Activated CD4-positive, alpha-beta T cell treated with anti-CD3 and anti-CD28 coated beads for 36 hours (primary cell): ENCODE measurements at regions not wholly inside any gene's neighbourhood (a gene's known extent, or its start where the extent isn't known, plus 50 kb on each side); places are given as distances from the start of the nearest gene placed in this dataset.

Experiments used
- ATAC-seq: fragments of 200-7000 bp; cut with Tn5 transposase; one replicate; pipeline ENCODE4 v1.10.0; 2021; ENCODE audit warnings: mild to moderate bottlenecking, moderate library complexity
- CTCF ChIA-PET: fragments of 350-600 bp; sonication (Branson Sonifier 250); formaldehyde crosslinking; loops from one replicate; lab custom pipeline; 2021; ENCODE audit warnings: antibody characterized with exemption; lab: Charles Lee
- POLR2A ChIA-PET: fragments of 350-600 bp; sonication (Branson Sonifier 250); formaldehyde crosslinking; loops from one replicate; lab custom pipeline; 2021; ENCODE audit warnings: antibody characterized with exemption, inconsistent platforms; lab: Charles Lee
- DNase-seq: peaks from one replicate; pipeline ENCODE4 v3.0.0-alpha.2; 2020
- H3K27ac Mint-ChIP-seq: one replicate; pipeline ENCODE4 v1.8.0; 2021; ENCODE audit warnings: mixed read lengths
- H3K27me3 Mint-ChIP-seq: one replicate; pipeline ENCODE4 v1.8.0; 2021; ENCODE audit warnings: mixed read lengths
- H3K36me3 Mint-ChIP-seq: one replicate; pipeline ENCODE4 v1.8.0; 2021; ENCODE audit warnings: low read depth, mixed read lengths
- H3K4me1 Mint-ChIP-seq: one replicate; pipeline ENCODE4 v1.8.0; 2021; ENCODE audit warnings: mixed read lengths
- H3K4me3 Mint-ChIP-seq: one replicate; pipeline ENCODE4 v1.8.0; 2021; ENCODE audit warnings: mild to moderate bottlenecking, moderate library complexity, mixed read lengths
- H3K9me3 Mint-ChIP-seq: one replicate; pipeline ENCODE4 v1.8.0; 2021; ENCODE audit warnings: low read depth, mixed read lengths
- intact Hi-C, 2 experiments: fragments of 100-400 bp; cut with DNase I in 1 of 2; cut with micrococcal nuclease in 1 of 2; formaldehyde crosslinking; loops; one replicate each; pipeline versions ENCODE4 v1.14.2 to v1.15.1; 2022 to 2024; cut with DNase I, micrococcal nuclease

DNA sequence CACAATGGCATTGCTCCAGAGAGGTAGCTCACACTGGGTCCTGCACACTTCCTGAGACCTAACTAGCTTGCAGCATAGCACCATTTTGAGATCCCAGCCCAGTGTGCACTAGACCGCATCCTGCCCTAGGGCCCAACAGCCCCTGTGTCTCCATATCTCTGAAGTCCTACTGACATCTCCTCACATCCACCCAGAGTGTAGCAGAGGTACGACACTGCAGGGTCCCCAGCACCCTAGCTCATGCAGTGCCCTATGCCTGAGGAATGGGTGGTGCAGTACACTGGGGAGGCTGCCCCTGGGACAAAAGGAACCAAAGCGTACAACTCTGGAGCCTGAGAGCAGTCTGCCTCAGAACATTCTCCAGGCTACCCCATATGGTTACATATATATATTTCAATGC, 111.4 kb upstream of the DEPDC1 start:
- DNase-seq (no peak), ATAC-seq (no peak)
- no peaks in the 10 kb centered on the region for H3K36me3 Mint-ChIP-seq
- H3K9me3 Mint-ChIP-seq: peaks cover 7% of the 10 kb centered on the region
- H3K4me3 Mint-ChIP-seq: no peak overlapping the region
- intact Hi-C loops: no loop called here
- no peak overlapping the region for H3K27ac Mint-ChIP-seq
- ChIA-PET POLR2A (no interaction called here), CTCF (no interaction called here)
- no peaks in the 10 kb centered on the region for H3K4me1 Mint-ChIP-seq
- no peaks in the 10 kb centered on the region for H3K27me3 Mint-ChIP-seq

DNA sequence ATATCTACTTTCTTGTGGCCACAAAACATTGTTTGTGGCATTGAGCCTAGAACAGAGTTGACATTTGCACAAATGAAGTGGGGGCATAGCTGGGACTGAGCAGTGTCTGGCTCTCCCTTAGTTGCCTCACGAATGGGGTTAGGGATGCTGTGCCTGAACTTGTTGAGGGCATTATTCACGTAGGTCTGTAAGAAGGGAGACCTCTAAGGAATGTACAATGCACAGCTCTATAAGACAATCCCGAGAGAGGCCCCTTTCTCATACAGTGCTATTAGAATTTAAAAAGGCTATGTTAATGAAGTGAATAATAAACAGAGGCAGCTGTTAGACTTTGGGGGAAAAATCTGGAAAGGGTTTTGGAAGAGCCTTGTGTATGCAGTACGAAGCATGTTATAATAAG, 118.4 kb upstream of the DEPDC1 start:
- Mint-ChIP-seq H3K4me1 (no peaks in the 10 kb centered on the region), H3K4me3 (no peak overlapping the region), H3K36me3 (no peaks in the 10 kb centered on the region), H3K27me3 (no peaks in the 10 kb centered on the region), H3K27ac (no peak overlapping the region), H3K9me3 (peaks cover 18% of the 10 kb centered on the region)
- DNase-seq (no peak), ATAC-seq (no peak)
- CTCF ChIA-PET: no interaction called here
- intact Hi-C loops: no loop called here
- POLR2A ChIA-PET: no interaction called here

DNA sequence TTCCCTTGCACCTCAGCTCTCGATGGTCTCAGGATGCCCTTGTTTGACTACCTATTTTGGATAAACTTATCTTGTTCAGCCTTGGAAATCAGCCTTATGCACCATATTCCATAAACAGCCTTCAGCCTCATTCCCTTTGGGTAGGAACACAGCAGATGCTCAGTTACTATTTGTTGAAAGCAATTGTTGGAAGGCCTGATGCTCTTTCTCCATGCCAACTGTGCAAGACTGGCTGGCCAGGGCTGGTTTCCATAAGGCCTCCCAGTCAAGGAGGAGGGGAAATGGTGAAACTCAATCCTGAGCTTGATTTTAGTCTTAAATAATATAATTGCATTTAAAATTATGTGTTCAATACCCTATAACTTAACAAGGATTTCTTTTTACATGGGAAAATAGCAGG, 121.1 kb upstream of the DEPDC1 start:
- no peak overlapping the region for H3K4me3 Mint-ChIP-seq
- DNase-seq (no peak), ATAC-seq (no peak)
- POLR2A ChIA-PET: no interaction called here
- H3K36me3 Mint-ChIP-seq: no peaks in the 10 kb centered on the region
- intact Hi-C loops: no loop called here
- no peak overlapping the region for H3K27ac Mint-ChIP-seq
- CTCF ChIA-PET: no interaction called here
- H3K4me1 Mint-ChIP-seq: no peaks in the 10 kb centered on the region
- no peaks in the 10 kb centered on the region for H3K27me3 Mint-ChIP-seq
- peaks cover 24% of the 10 kb centered on the region for H3K9me3 Mint-ChIP-seq

DNA sequence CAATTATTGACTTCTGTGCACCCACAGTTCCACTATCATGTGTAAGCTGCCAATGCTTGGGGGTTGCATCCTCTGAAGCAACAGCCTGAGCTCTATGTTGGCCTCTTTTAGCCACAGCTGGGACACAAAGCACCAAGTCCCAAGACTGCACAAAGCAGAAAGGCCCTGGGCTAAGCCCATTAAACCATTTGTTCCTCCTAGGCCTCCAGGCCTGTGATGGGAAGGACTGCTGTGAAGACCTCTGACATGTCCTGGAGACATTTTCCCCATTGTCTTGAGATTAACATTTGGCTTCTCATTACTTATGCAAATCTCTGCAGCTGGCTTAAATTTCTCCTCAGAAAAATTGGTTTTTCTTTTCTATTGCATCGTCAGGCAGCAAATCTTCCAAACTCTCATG, 123.7 kb upstream of the DEPDC1 start:
- Mint-ChIP-seq H3K27me3 (no peaks in the 10 kb centered on the region), H3K4me1 (no peaks in the 10 kb centered on the region), H3K4me3 (no peak overlapping the region), H3K9me3 (peaks cover 16% of the 10 kb centered on the region), H3K27ac (no peak overlapping the region), H3K36me3 (no peaks in the 10 kb centered on the region)
- DNase-seq (no peak), ATAC-seq (no peak)
- POLR2A ChIA-PET: no interaction called here
- intact Hi-C loops: no loop called here
- CTCF ChIA-PET: no interaction called here

DNA sequence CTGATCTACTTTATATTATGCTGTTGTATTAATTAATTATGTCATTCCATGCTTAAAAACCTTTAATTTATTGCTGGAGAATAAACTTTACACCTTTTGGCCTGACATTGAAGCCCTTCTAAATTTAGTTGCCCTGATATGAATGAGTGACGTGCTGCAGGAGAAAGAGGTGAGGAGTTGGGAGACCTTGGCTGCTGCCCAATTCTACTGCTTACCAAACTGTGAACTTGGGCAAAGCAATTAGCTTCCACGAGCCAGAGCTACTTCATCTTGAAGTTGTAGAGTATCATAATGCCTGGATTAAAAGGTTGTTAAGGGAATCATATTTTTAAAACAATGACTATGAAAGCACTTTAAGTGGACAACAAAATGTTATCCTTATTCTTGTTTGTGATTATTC, 126.8 kb upstream of the DEPDC1 start:
- POLR2A ChIA-PET: no interaction called here
- Mint-ChIP-seq H3K9me3 (peaks cover 14% of the 10 kb centered on the region), H3K27me3 (no peaks in the 10 kb centered on the region), H3K4me1 (no peaks in the 10 kb centered on the region), H3K27ac (no peak overlapping the region), H3K4me3 (no peak overlapping the region), H3K36me3 (no peaks in the 10 kb centered on the region)
- ATAC-seq (no peak), DNase-seq (no peak)
- CTCF ChIA-PET: no interaction called here
- intact Hi-C loops: no loop called here

DNA sequence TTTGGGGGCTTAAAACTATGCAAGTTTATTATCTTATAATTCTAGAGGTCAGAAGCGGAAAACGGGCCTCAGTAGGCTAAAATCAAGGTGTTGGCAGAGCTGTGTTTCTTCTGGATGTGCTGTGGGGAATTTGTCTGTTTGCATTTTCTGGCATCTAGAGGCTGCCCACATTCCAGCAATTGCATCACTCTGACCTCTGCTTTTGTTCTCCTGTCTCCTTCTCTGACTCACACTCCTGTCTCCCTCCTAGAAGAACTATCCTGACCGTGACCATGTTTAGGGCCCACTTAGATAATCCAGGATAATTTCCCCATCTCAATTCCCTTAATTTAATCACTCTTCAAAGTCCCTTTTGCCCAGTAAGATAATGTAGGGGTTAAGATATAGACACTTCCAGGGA, 127.4 kb upstream of the DEPDC1 start:
- no peak for DNase-seq
- no peaks in the 10 kb centered on the region for H3K4me1 Mint-ChIP-seq
- ChIA-PET POLR2A (no interaction called here), CTCF (no interaction called here)
- H3K36me3 Mint-ChIP-seq: no peaks in the 10 kb centered on the region
- H3K27ac Mint-ChIP-seq: no peak overlapping the region
- H3K4me3 Mint-ChIP-seq: no peak overlapping the region
- no peaks in the 10 kb centered on the region for H3K27me3 Mint-ChIP-seq
- ATAC-seq: no peak
- intact Hi-C loops: no loop called here
- peaks cover 14% of the 10 kb centered on the region for H3K9me3 Mint-ChIP-seq

DNA sequence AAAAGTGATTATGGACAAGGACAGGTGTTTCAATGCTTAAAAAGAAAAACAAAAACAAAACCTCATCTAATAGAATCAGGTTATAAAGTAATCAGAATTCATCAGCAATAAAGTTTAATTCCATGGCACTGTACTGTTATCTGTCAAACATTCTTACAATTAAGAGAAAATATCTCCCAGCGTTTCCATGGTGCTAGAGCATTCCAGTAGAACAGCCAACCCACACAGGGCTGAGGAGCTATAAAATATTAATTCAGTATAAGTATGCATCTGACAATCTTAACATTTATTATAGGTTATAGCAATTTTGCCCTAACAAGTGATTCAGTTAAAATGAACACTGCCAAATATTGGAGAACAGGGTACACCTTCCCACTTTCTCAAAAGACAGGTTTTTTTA, 128.7 kb upstream of the DEPDC1 start:
- no peak overlapping the region for H3K4me3 Mint-ChIP-seq
- no peak for ATAC-seq
- H3K27ac Mint-ChIP-seq: no peak overlapping the region
- H3K4me1 Mint-ChIP-seq: no peaks in the 10 kb centered on the region
- DNase-seq: no peak
- POLR2A ChIA-PET: no interaction called here
- H3K36me3 Mint-ChIP-seq: no peaks in the 10 kb centered on the region
- CTCF ChIA-PET: no interaction called here
- no peaks in the 10 kb centered on the region for H3K27me3 Mint-ChIP-seq
- intact Hi-C loops: no loop called here
- H3K9me3 Mint-ChIP-seq: peaks cover 12% of the 10 kb centered on the region

DNA sequence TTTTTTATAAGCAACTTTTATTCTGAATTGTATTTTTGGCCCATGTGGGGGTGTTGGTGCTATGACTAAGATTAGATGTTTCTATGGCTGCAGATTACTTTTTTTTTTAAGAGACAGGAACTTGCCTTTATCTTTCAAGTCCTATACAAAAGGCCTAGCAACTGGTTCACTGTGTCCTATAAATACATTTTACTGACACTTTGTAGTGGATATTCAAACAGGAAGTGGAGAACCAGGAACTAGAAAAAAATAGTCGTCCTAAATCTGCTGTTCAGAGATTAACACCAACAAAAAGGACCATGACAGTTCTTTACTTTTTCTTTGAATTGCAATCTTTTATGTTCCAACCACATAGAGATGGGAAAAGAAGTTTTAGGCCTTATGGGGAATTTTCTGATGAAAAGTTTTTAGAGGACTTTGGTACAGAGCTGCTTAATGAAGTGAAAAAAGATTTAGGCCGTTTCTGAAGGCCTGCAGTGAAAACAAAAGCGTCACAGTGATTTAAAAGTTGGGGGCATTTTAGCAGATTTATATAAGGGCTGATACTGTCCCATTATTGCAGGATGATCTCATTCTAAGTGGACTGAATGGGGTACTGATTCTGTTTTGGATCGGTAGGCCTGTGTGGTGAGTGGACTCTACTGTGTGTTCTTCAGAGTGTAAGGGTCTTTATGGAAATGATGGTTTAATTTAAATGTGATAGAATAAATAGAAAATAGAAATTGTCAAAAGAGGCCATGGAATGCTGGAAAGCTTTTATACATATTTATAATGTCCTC, 136.4 kb upstream of the DEPDC1 start:
- intact Hi-C loops: no loop called here
- Mint-ChIP-seq H3K9me3 (peaks cover 2% of the 10 kb centered on the region), H3K27me3 (no peaks in the 10 kb centered on the region), H3K4me3 (no peak overlapping the region), H3K27ac (no peak overlapping the region), H3K36me3 (no peaks in the 10 kb centered on the region), H3K4me1 (no peaks in the 10 kb centered on the region)
- ChIA-PET POLR2A (no interaction called here), CTCF (no interaction called here)
- DNase-seq (no peak), ATAC-seq (no peak)

DNA sequence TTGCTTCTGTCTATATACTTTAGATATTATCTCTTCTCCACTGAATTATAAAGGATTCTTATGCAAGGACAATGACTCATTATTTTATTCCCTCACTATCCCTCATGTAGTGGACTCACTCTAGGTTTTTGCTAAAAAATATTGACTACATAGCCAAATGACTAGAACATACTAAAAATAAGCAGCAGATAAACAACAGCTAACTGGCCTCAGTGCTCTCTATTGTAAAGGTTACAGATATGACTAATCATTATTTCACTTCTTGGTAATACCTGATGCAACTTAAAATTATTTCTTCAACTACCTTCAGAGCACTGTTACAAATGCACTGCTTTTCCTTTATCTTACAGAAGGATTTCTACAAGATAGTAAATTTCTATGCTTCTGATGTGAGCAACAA, 147.6 kb upstream of the DEPDC1 start:
- POLR2A ChIA-PET: no interaction called here

DNA sequence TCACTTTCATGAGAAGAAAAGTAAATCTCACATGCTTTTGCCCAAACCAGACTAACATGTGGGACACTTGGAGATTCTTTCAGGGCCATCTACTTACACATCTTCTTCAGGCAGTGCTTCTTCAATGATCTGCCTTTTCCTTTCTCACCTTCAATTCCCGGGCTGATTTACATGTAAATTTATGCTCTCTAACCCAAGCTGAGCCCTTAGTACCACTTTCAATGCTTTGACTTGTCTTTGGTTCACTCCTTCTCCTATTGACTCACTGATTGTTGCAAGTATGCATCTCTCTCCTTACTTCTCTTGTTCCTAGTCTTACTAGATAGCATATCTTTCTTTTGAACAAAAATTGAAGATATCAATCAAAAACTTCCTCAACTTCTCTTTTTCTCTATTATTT, 154.2 kb upstream of the DEPDC1 start:
- no peaks in the 10 kb centered on the region for H3K9me3 Mint-ChIP-seq
- H3K36me3 Mint-ChIP-seq: no peaks in the 10 kb centered on the region
- H3K4me1 Mint-ChIP-seq: no peaks in the 10 kb centered on the region
- ATAC-seq (no peak), DNase-seq (no peak)
- H3K4me3 Mint-ChIP-seq: no peak overlapping the region
- H3K27me3 Mint-ChIP-seq: no peaks in the 10 kb centered on the region
- intact Hi-C loops: no loop called here
- no peak overlapping the region for H3K27ac Mint-ChIP-seq
- CTCF ChIA-PET: no interaction called here
- POLR2A ChIA-PET: no interaction called here

More for the DNA sequence above, 147.6 kb upstream of the DEPDC1 start:
- no peak overlapping the region for H3K4me3 Mint-ChIP-seq
- no peaks in the 10 kb centered on the region for H3K9me3 Mint-ChIP-seq
- H3K27me3 Mint-ChIP-seq: no peaks in the 10 kb centered on the region
- no peak for DNase-seq
- no peaks in the 10 kb centered on the region for H3K36me3 Mint-ChIP-seq
- no peaks in the 10 kb centered on the region for H3K4me1 Mint-ChIP-seq
- CTCF ChIA-PET: no interaction called here
- intact Hi-C loops: no loop called here
- H3K27ac Mint-ChIP-seq: no peak overlapping the region
- no peak for ATAC-seq

DNA sequence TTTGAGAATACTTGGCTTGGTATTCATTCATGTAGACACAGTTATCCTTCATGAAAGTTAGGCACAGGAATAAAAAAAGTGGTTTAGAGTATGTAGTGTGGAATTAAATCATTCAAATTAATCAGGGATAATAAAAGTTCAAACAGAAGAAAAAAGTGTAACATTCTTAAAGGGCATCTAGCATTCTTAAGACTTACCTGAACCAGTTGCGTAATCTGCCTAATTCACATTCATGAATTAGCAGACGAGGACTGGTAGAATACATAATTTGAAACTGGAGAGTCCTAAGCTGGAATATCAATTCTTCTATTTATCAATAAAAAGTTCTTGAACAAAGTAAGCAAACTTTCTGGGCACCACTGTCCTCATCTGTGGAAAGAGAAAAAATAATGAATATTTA, 157.0 kb upstream of the DEPDC1 start:
- Mint-ChIP-seq H3K4me3 (no peak overlapping the region), H3K27me3 (no peaks in the 10 kb centered on the region), H3K27ac (no peak overlapping the region), H3K9me3 (no peaks in the 10 kb centered on the region), H3K4me1 (no peaks in the 10 kb centered on the region), H3K36me3 (no peaks in the 10 kb centered on the region)
- DNase-seq (no peak), ATAC-seq (no peak)
- POLR2A ChIA-PET: no interaction called here
- CTCF ChIA-PET: no interaction called here
- intact Hi-C loops: no loop called here

DNA sequence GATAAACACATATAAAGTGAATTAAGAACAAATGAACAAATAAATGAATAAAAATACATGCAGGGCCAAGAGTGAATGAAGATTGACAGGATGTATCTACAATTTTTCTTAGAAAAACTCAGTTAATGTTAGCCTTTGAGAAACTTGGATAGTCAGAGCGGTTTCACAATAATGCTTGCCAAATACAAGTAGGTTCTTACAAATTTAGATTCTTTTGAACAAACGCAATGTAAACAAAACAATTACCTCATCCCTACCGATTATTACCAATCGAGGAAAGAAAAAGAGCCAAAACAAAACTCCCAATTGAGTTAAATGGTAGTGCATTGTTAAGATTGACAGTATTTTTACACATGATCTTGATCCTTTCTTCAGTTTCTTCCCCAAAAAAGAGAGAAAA, 176.9 kb upstream of the DEPDC1 start:
- no peak for ATAC-seq
- Mint-ChIP-seq H3K27ac (no peak overlapping the region), H3K4me1 (no peaks in the 10 kb centered on the region), H3K4me3 (no peak overlapping the region), H3K9me3 (no peaks in the 10 kb centered on the region), H3K27me3 (no peaks in the 10 kb centered on the region), H3K36me3 (no peaks in the 10 kb centered on the region)
- ChIA-PET POLR2A (no interaction called here), CTCF (no interaction called here)
- no peak for DNase-seq
- intact Hi-C loops: no loop called here

DNA sequence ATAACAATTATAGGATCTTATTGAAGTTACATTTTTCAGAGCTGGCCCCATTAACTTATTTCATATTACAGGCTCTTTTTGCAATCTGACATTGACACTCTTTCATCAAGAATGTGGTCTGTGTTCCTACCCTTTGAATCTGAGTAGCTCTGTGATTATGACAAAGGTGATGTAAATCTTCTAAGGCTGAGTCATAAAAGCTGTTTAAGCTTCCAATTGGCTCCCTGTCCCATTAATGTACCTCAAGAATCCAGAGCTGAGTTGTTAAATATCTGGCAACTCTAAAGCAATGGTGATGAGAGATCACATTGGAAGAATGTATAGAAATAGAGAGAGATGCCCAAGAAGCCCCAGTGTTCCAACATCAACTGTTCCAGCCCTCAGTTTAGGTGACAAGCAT, 178.5 kb upstream of the DEPDC1 start:
- ATAC-seq (no peak), DNase-seq (no peak)
- Mint-ChIP-seq H3K27ac (no peak overlapping the region), H3K27me3 (no peaks in the 10 kb centered on the region), H3K4me3 (no peak overlapping the region), H3K36me3 (no peaks in the 10 kb centered on the region), H3K4me1 (no peaks in the 10 kb centered on the region), H3K9me3 (peaks cover 5% of the 10 kb centered on the region)
- CTCF ChIA-PET: no interaction called here
- intact Hi-C loops: no loop called here
- POLR2A ChIA-PET: no interaction called here
